GM13977 (cell line): ENCODE measurements at regions not wholly inside any gene's neighbourhood (a gene's known extent, or its start where the extent isn't known, plus 50 kb on each side); places are given as distances from the start of the nearest gene placed in this dataset.
"Not testable (repeated sequence)": the region's sequence is repeated elsewhere in the genome, so short reads cannot be mapped to it uniquely, and the experiment has no call there.

ENCODE experiments used
- DNase-seq: peaks from one replicate; pipeline ENCODE4 v3.0.0; 2012; ENCODE audit warnings: low spot score
- in situ Hi-C: fragments of 300-500 bp; cut with MboI; formaldehyde crosslinking; loops from one replicate; pipeline ENCODE4 v1.12.0; 2022; ENCODE audit warnings: low sequenced_read_pairs, low pct_unique_long_range_greater_than_20kb, mixed read lengths, inconsistent platforms; ENCODE audit not compliant: unreplicated experiment
- TF ChIP-seq, protein P1 (sequence below): IDR thresholded peaks from 2 replicates; pipeline ENCODE4 v1.5.1; 2012; ENCODE audit warnings: mild to moderate bottlenecking, control low read depth; ENCODE audit not compliant: insufficient read depth; ENCODE audit errors: extremely low read depth, missing control alignments

GRCh38 chrX:84735025-84735424 is 232.8 kb upstream of the HDX start:
- in situ Hi-C loops: no loop called here
- no peak for DNase-seq
- TF ChIP-seq, protein P1, sequence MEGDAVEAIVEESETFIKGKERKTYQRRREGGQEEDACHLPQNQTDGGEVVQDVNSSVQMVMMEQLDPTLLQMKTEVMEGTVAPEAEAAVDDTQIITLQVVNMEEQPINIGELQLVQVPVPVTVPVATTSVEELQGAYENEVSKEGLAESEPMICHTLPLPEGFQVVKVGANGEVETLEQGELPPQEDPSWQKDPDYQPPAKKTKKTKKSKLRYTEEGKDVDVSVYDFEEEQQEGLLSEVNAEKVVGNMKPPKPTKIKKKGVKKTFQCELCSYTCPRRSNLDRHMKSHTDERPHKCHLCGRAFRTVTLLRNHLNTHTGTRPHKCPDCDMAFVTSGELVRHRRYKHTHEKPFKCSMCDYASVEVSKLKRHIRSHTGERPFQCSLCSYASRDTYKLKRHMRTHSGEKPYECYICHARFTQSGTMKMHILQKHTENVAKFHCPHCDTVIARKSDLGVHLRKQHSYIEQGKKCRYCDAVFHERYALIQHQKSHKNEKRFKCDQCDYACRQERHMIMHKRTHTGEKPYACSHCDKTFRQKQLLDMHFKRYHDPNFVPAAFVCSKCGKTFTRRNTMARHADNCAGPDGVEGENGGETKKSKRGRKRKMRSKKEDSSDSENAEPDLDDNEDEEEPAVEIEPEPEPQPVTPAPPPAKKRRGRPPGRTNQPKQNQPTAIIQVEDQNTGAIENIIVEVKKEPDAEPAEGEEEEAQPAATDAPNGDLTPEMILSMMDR: no peak

GRCh38 chrX:84737471-84737871 is 235.2 kb upstream of the HDX start:
- no peak for DNase-seq
- in situ Hi-C loops: no loop called here
- TF ChIP-seq, protein P1: no peak

- TF ChIP-seq, protein P1: no peak
- in situ Hi-C loops: no loop called here
- no peak for DNase-seq
Observed at GRCh38 chrX:84747516-84747915, 245.3 kb upstream of the HDX start.

GRCh38 chrX:84748965-84749656 is 246.9 kb upstream of the HDX start:
- DNase-seq: no peak
- in situ Hi-C loops: no loop called here
- TF ChIP-seq, protein P1: no peak

DNA sequence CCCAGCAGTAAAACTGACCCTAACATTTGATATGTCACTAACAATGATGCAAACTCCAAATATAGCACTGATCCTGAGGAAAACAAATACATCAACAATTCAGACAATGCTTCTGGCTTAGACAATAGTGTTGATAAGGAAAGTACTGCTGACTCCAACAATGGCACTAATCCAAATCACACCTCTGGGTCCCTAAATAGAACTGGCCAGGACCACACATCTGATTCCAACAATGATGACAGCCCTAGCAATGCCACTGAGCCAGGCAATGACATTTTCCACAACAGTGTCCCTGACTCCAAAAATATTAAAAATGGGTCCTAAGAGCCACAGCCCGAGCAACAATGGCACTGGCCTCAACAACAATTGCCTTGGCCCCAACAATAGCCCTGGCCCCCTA is 243.1 kb upstream of the APOOL start:
- TF ChIP-seq, protein P1: no peak
- no peak for DNase-seq
- in situ Hi-C loops: no loop called here

GRCh38 chrX:84796321-84796720 is 207.4 kb upstream of the APOOL start:
- in situ Hi-C loops: no loop called here
- DNase-seq: no peak
- TF ChIP-seq, protein P1: no peak

- DNase-seq: no peak
- in situ Hi-C loops: no loop called here
- TF ChIP-seq, protein P1: no peak
Observed at GRCh38 chrX:84830836-84831235, 172.8 kb upstream of the APOOL start.

GRCh38 chrX:84846541-84846940 is 157.1 kb upstream of the APOOL start:
- in situ Hi-C loops, DNase-seq: not testable (repeated sequence)

GRCh38 chrX:84851183-84851582 is 152.5 kb upstream of the APOOL start:
- in situ Hi-C loops, DNase-seq: not testable (repeated sequence)

- DNase-seq, in situ Hi-C loops: not testable (repeated sequence)
Observed at GRCh38 chrX:84856791-84857190, 146.9 kb upstream of the APOOL start.
